Tibial nerve (tissue), 4 donors: ENCODE measurements at regions not wholly inside any gene's neighbourhood (a gene's known extent, or its start where the extent isn't known, plus 50 kb on each side); places are given as distances from the start of the nearest gene placed in this dataset.

Experiments used
- DNase-seq, 2 donors: peaks; one replicate each; pipeline ENCODE4 v3.0.0-alpha.2; 2019; ENCODE audit warnings: low spot score in 2 of 2
- H3K27ac ChIP-seq, 4 donors: fragments of 200-600 bp; sonication (generic) in 3 of 4; one replicate each; pipeline ENCODE4 v1.5.1; 2017 to 2019; ENCODE audit warnings: mild to moderate bottlenecking in 1 of 4
- H3K27me3 ChIP-seq, 2 donors: fragments of 200-600 bp; sonication (generic) in 1 of 2; one replicate each; pipeline versions ENCODE4 v1.5.1 to v1.6.0; 2017 to 2019
- H3K36me3 ChIP-seq, 3 donors: fragments of 200-600 bp; sonication (generic); one replicate each; pipeline ENCODE4 v1.5.1; 2018 to 2019
- H3K4me1 ChIP-seq, 4 donors: fragments of 200-600 bp; sonication (generic) in 3 of 4; one replicate each; pipeline ENCODE4 v1.5.1; 2017 to 2019
- H3K4me3 ChIP-seq, 4 donors: fragments of 200-600 bp; sonication (generic) in 3 of 4; one replicate each; pipeline ENCODE4 v1.5.1; 2017 to 2019; ENCODE audit warnings: mild to moderate bottlenecking in 1 of 4, moderate library complexity in 1 of 4
- H3K9me3 ChIP-seq, 4 donors: fragments of 200-600 bp; sonication (generic) in 3 of 4; one replicate each; pipeline ENCODE4 v1.5.1; 2017 to 2019
- EP300 ChIP-seq, 2 donors: sonication (generic); formaldehyde crosslinking; IDR thresholded peaks; one replicate each; pipeline ENCODE4 v1.6.1; 2017; ENCODE audit warnings: antibody characterized with exemption in 2 of 2, mild to moderate bottlenecking in 1 of 2
- POLR2A ChIP-seq, 2 donors: fragments of 450-650 bp; IDR thresholded peaks; one replicate each; pipeline ENCODE4 v1.6.1; 2017; ENCODE audit warnings: antibody characterized with exemption in 2 of 2, mild to moderate bottlenecking in 2 of 2, moderate library complexity in 2 of 2
- WGBS, 2 donors: methylation state at CpG; one replicate each; pipeline ENCODE4 v1.1.5; 2018; 5-methylcytosine and 5-hydroxymethylcytosine counted together
- TF ChIP-seq, protein P1 (sequence below), 5 experiments: fragments of 200-600 bp in 3 of 5; fragments of 450-650 bp in 2 of 5; sonication (generic) in 3 of 5; IDR thresholded peaks; one replicate each; pipeline ENCODE4 v1.5.1; 2016 to 2019; ENCODE audit warnings: antibody characterized with exemption in 5 of 5, mild to moderate bottlenecking in 3 of 5, moderate library complexity in 2 of 5

DNA sequence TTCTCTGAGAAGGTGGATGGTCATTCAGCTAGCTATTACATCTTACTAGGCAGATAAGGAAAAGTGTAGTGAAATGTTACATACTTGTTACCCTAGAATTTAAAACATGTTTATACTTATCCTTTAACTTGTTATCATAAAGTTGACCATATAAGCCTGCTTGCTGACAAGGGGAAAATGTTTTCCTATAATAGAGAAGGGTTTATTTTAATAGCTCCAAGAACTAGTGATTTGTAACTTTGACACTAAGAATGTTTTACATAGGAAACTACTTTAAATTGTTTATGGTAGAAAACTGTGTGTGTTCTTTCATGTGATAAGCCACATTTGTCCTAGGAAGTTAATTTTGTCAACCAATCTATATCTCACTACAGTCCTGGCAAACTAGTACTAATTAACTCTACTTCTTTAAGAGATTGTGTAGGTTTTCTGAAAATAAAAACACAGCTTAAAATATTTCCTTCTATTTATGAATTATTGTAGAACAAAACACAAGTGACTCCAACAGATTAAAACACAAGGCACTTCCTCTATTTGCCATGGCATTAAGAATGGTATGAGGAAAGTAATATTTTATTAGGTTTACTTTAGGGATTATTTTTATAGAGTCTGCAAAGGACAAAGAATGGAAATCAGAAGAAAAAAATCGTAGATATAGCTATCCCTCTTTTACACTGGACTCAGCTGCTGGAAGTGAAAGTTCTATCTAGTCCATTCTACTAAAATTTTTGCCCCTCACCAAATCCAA is 233.3 kb upstream of the NBEA start:
- Histone ChIP-seq H3K27ac (no peak overlapping the region), H3K4me3 (no peak overlapping the region), H3K36me3 (no peaks in the 10 kb centered on the region), H3K4me1 (no peaks in the 10 kb centered on the region), H3K27me3 (no peaks in the 10 kb centered on the region), H3K9me3 (peaks cover 0 to 5% (median 0%) of the 10 kb centered on the region in 4 donors)
- no peak for DNase-seq
- WGBS, 2 donors = 59 to 63% methylated on average over 1 of the region's 1 CpG
- TF ChIP-seq, protein P1, sequence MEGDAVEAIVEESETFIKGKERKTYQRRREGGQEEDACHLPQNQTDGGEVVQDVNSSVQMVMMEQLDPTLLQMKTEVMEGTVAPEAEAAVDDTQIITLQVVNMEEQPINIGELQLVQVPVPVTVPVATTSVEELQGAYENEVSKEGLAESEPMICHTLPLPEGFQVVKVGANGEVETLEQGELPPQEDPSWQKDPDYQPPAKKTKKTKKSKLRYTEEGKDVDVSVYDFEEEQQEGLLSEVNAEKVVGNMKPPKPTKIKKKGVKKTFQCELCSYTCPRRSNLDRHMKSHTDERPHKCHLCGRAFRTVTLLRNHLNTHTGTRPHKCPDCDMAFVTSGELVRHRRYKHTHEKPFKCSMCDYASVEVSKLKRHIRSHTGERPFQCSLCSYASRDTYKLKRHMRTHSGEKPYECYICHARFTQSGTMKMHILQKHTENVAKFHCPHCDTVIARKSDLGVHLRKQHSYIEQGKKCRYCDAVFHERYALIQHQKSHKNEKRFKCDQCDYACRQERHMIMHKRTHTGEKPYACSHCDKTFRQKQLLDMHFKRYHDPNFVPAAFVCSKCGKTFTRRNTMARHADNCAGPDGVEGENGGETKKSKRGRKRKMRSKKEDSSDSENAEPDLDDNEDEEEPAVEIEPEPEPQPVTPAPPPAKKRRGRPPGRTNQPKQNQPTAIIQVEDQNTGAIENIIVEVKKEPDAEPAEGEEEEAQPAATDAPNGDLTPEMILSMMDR (IDR thresholded peaks at IDR 0.05) = no peak
- TF ChIP-seq EP300 (IDR thresholded peaks at IDR 0.05) (no peak), POLR2A (IDR thresholded peaks at IDR 0.05) (no peak)

DNA sequence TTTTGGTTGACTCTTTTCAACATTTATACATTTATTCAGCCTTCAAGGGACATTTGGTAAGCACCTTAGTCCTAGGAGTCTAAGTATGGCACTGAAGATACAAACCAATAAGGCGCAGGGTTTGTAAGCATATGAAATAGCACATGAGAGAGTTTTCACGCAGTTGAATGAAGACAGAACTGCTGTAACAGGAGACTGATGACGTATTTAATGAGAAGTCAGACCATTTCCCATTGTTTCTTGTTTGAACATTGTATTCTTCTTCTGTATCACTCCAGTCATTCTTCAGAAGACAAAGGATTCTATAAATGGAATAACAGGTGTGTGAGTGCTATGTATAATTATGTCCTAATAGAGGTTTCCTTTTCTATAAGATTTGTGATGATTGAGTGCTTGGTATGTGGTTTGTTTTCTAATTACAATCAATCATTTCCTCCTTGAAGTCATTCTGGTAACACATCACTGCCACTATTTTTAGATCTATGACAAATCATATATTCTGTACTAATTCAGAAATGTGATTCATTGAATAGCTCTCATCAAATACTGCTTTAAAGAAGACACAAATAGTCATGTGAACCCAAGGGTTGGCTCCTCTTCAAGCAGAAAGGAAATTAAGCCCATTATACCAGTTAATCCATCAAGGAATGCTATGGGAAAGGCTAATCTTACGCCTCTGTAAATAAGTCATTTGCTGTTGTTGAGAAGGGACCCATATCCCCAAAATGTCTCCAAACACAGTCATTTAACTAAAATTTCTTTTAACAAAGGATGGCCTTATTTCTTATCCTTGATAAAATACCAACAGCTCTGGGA is 222.8 kb upstream of the NBEA start:
- Histone ChIP-seq H3K4me3 (no peak overlapping the region), H3K27me3 (no peaks in the 10 kb centered on the region), H3K4me1 (no peaks in the 10 kb centered on the region), H3K9me3 (no peaks in the 10 kb centered on the region), H3K36me3 (no peaks in the 10 kb centered on the region), H3K27ac (no peak overlapping the region)
- no peak for DNase-seq
- TF ChIP-seq POLR2A (IDR thresholded peaks at IDR 0.05) = no peak
- 80 to 88% methylated on average over 4 of the region's 4 CpGs for WGBS, 2 donors

DNA sequence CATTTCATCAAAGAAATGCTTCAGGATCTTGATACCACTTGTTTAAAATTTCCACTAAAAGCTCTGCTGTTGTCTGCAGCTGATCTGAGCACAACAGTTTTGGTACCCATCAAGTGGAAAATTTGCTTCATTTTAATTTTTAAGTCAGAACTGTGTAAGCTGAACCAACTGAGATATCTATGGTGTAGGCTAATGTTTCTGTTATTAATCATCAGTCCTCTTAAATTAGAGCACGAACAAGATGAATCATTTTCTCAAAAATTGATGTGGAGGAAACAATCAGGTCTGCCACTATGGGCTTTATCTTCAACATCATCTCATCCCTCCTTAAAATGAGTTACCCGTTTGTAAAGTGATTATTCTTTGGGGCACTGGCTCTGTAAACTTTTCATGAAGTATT is 221.5 kb upstream of the NBEA start:
- Histone ChIP-seq H3K36me3 (no peaks in the 10 kb centered on the region), H3K4me3 (no peak overlapping the region), H3K27ac (no peak overlapping the region), H3K4me1 (no peaks in the 10 kb centered on the region), H3K27me3 (no peaks in the 10 kb centered on the region), H3K9me3 (no peaks in the 10 kb centered on the region)
- no peak for DNase-seq
- TF ChIP-seq, protein P1 (IDR thresholded peaks at IDR 0.05) = no peak
- 83 to 93% methylated on average over 2 of the region's 2 CpGs for WGBS, 2 donors

DNA sequence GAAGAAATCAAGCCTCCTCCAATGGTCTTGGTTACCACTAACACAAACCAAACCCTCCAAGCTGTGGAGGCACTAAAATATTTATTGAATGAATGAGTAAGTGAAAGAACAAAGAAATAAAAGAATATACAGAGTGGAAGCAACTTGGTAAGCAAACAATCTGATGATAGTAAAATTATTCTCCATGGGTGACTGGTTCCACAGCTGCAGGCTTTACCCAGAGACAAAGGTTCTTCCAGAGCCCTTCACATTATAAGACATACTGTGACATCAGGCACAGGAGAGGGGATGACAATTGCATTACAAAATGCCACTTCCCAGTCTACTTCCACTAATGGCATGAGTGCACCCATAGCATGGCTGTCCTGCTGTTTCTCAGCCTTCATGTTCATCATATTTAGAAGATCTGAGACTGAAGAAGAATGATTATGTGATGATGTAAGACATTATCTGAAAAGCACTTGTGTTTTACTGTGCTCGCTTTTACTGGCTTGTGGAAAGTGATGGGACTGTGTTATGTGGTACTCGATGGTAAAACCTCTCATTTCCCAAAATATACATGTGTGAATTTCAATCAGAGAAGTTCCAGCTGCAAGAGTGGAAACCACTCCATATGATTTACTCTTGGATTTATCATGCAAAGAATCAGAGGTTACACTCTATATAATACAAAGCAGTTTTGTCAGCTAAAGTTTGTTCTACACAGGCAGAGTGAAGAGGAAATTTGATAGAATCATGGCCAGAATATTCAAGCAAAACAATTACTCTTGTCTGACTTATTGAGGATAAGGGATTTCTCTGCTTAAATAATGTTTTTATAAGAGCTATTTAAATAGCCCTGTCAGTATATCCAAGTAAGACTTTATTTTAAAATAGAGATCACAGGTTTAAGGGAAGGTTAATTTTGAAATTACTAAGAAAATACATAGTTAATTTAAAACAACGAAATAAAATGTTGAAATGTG is 220.2 kb upstream of the NBEA start:
- no peak overlapping the region for H3K4me3 ChIP-seq
- no peaks in the 10 kb centered on the region for H3K9me3 ChIP-seq
- 31 to 43% methylated on average over 3 of the region's 3 CpGs for WGBS, 2 donors
- TF ChIP-seq, protein P1 (IDR thresholded peaks at IDR 0.05) = no peak
- no peak for TF ChIP-seq POLR2A (IDR thresholded peaks at IDR 0.05)
- TF ChIP-seq EP300 (IDR thresholded peaks at IDR 0.05) = no peak
- no peaks in the 10 kb centered on the region for H3K4me1 ChIP-seq
- no peaks in the 10 kb centered on the region for H3K36me3 ChIP-seq
- no peak overlapping the region for H3K27ac ChIP-seq
- no peak for DNase-seq
- no peaks in the 10 kb centered on the region for H3K27me3 ChIP-seq

DNA sequence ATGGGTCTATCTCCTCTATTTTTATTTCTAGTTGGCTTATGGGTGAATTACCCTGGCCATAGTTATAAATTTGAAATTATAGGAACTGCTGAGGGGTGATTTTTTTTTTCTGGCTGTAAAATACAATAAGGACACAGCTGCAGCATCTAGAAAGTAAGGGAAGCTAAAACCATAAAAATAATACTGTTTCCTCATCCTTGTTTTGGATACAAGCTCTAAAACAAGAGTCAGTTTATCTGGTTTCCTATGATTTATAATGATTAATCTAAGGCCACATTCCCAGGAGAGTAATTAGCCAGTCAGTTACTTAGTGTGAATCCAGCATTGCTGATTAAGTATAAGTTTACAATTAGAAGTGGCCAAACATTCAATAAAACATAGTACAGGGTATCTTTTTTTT is 219.1 kb upstream of the NBEA start:
- Histone ChIP-seq H3K9me3 (no peaks in the 10 kb centered on the region), H3K27me3 (no peaks in the 10 kb centered on the region), H3K36me3 (no peaks in the 10 kb centered on the region), H3K27ac (no peak overlapping the region), H3K4me1 (no peaks in the 10 kb centered on the region), H3K4me3 (no peak overlapping the region)
- no peak for TF ChIP-seq POLR2A (IDR thresholded peaks at IDR 0.05)
- no peak for TF ChIP-seq EP300 (IDR thresholded peaks at IDR 0.05)
- TF ChIP-seq, protein P1 (IDR thresholded peaks at IDR 0.05) = no peak
- no peak for DNase-seq
